ENCODE measurements at regions not wholly inside any gene's neighbourhood (a gene's known extent, or its start where the extent isn't known, plus 50 kb on each side); places are given as distances from the start of the nearest gene placed in this dataset.
"Not testable (repeated sequence)": the region's sequence is repeated elsewhere in the genome, so short reads cannot be mapped to it uniquely, and the experiment has no call there.

- FAIRE-seq, result no peak
- DNase-seq (ENCODE audit: extremely low spot score, insufficient read length, low read depth), result no peak
Observed at GRCh38 chr2:64928813-64929212, 60.4 kb upstream of the SLC1A4 start.

- no peak for FAIRE-seq
- no peak for DNase-seq (ENCODE audit: extremely low spot score, insufficient read length, low read depth)
Observed at GRCh38 chr2:64929333-64929732, 59.9 kb upstream of the SLC1A4 start.

- DNase-seq (ENCODE audit: extremely low spot score, insufficient read length, low read depth) (no peak), FAIRE-seq (peak; percentile 67)
Observed at GRCh38 chr2:64930258-64930671, 58.9 kb upstream of the SLC1A4 start.

- FAIRE-seq (no peak), DNase-seq (ENCODE audit: extremely low spot score, insufficient read length, low read depth) (no peak)
Observed at GRCh38 chr2:64931246-64932115, 57.7 kb upstream of the SLC1A4 start.

GRCh38 chr2:64932116-64932370 lies 57.2 kb upstream of the SLC1A4 start:
- FAIRE-seq (no peak), DNase-seq (ENCODE audit: extremely low spot score, insufficient read length, low read depth) (no peak)

GRCh38 chr2:64932371-64933216 lies 56.6 kb upstream of the SLC1A4 start:
- DNase-seq (ENCODE audit: extremely low spot score, insufficient read length, low read depth), result peak; percentile 50
- FAIRE-seq, result peak; percentile 99

GRCh38 chr2:64934530-64934929 lies 54.7 kb upstream of the SLC1A4 start:
- FAIRE-seq (peak; percentile 67), DNase-seq (ENCODE audit: extremely low spot score, insufficient read length, low read depth) (no peak)

GRCh38 chr2:64936809-64937208 lies 52.4 kb upstream of the SLC1A4 start:
- DNase-seq (ENCODE audit: extremely low spot score, insufficient read length, low read depth) (no peak), FAIRE-seq (no peak)

GRCh38 chr2:64937314-64937686 lies 51.9 kb upstream of the SLC1A4 start:
- FAIRE-seq, result peak; percentile 85

GRCh38 chr2:64937687-64938491 lies 51.3 kb upstream of the SLC1A4 start:
- no peak for DNase-seq (ENCODE audit: extremely low spot score, insufficient read length, low read depth)
- FAIRE-seq, result peak; percentile 88

More at GRCh38 chr2:64937314-64937686, 51.9 kb upstream of the SLC1A4 start:
- DNase-seq (ENCODE audit: extremely low spot score, insufficient read length, low read depth), result not testable (repeated sequence)

GRCh38 chr2:64938607-64939285 lies 50.5 kb upstream of the SLC1A4 start:
- peak; percentile 64 for FAIRE-seq

GRCh38 chr2:64939332-64939917 lies 49.8 kb upstream of the SLC1A4 start:
- peak; percentile 89 for FAIRE-seq
- no peak for DNase-seq (ENCODE audit: extremely low spot score, insufficient read length, low read depth)

More at GRCh38 chr2:64938607-64939285, 50.5 kb upstream of the SLC1A4 start:
- DNase-seq (ENCODE audit: extremely low spot score, insufficient read length, low read depth), result no peak
